ENCODE measurements at regions not wholly inside any gene's neighbourhood (a gene's known extent, or its start where the extent isn't known, plus 50 kb on each side); places are given as distances from the start of the nearest gene placed in this dataset.

- DNase-seq (ENCODE audit: low read depth) = no peak
These were observed 152.4 kb upstream of the KCTD1 start for GRCh38 chr18:26700728-26701127.

- DNase-seq (ENCODE audit: low read depth) = no peak
These were observed 151.8 kb upstream of the KCTD1 start for GRCh38 chr18:26700201-26700600.

GRCh38 chr18:26697186-26697884 lies 149.0 kb upstream of the KCTD1 start:
- no peak for DNase-seq (ENCODE audit: low read depth)

GRCh38 chr18:26696786-26697185 lies 148.4 kb upstream of the KCTD1 start:
- DNase-seq (ENCODE audit: low read depth) = no peak

GRCh38 chr18:26696308-26696707 lies 148.0 kb upstream of the KCTD1 start:
- no peak for DNase-seq (ENCODE audit: low read depth)

GRCh38 chr18:26689226-26689879 lies 141.0 kb upstream of the KCTD1 start:
- no peak for DNase-seq (ENCODE audit: low read depth)

GRCh38 chr18:26686532-26686931 lies 138.2 kb upstream of the KCTD1 start:
- no peak for DNase-seq (ENCODE audit: low read depth)

GRCh38 chr18:26685438-26686157 lies 137.2 kb upstream of the KCTD1 start:
- DNase-seq (ENCODE audit: low read depth) = no peak

GRCh38 chr18:26677957-26678356 lies 129.6 kb upstream of the KCTD1 start:
- DNase-seq (ENCODE audit: low read depth) = no peak

- DNase-seq (ENCODE audit: low read depth) = no peak
These were observed 118.7 kb upstream of the KCTD1 start for GRCh38 chr18:26667046-26667445.

- DNase-seq (ENCODE audit: low read depth) = no peak
These were observed 114.6 kb upstream of the KCTD1 start for GRCh38 chr18:26662996-26663395.

- DNase-seq (ENCODE audit: low read depth) = no peak
These were observed 109.6 kb upstream of the KCTD1 start for GRCh38 chr18:26657631-26658581.

- no peak for DNase-seq (ENCODE audit: low read depth)
These were observed 108.7 kb upstream of the KCTD1 start for GRCh38 chr18:26656944-26657536.

- no peak for DNase-seq (ENCODE audit: low read depth)
These were observed 108.1 kb upstream of the KCTD1 start for GRCh38 chr18:26656431-26656943.

GRCh38 chr18:26655525-26656430 lies 107.4 kb upstream of the KCTD1 start:
- DNase-seq (ENCODE audit: low read depth) = no peak

- DNase-seq (ENCODE audit: low read depth) = no peak
These were observed 106.5 kb upstream of the KCTD1 start for GRCh38 chr18:26654616-26655524.

- no peak for DNase-seq (ENCODE audit: low read depth)
These were observed 105.7 kb upstream of the KCTD1 start for GRCh38 chr18:26653943-26654615.

- DNase-seq (ENCODE audit: low read depth) = no peak
These were observed 104.1 kb upstream of the KCTD1 start for GRCh38 chr18:26652501-26652900.

Data from GM04503 (cell line).